HuH-7 (cell line): ENCODE measurements at regions not wholly inside any gene's neighbourhood (a gene's known extent, or its start where the extent isn't known, plus 50 kb on each side); places are given as distances from the start of the nearest gene placed in this dataset.

Experiments
- DNase-seq: peaks from one replicate; pipeline ENCODE4 v3.0.0; 2011; ENCODE audit warnings: low spot score

- DNase-seq: no peak
These were observed 91.4 kb downstream of the SUDS3 start for GRCh38 chr12:118467641-118468305.

- DNase-seq: no peak
These were observed 96.6 kb downstream of the SUDS3 start for GRCh38 chr12:118472940-118473339.

GRCh38 chr12:118480235-118480634 lies 103.9 kb downstream of the SUDS3 start:
- no peak for DNase-seq

GRCh38 chr12:118488034-118488433 lies 111.7 kb downstream of the SUDS3 start:
- DNase-seq: no peak

GRCh38 chr12:118493962-118494361 lies 117.6 kb downstream of the SUDS3 start:
- no peak for DNase-seq

- DNase-seq: no peak
These were observed 118.4 kb downstream of the SUDS3 start for GRCh38 chr12:118494776-118495175.

- DNase-seq: no peak
These were observed 118.9 kb downstream of the SUDS3 start for GRCh38 chr12:118495296-118495695.

GRCh38 chr12:118498171-118498570 lies 121.8 kb downstream of the SUDS3 start:
- no peak for DNase-seq

GRCh38 chr12:118500299-118500698 lies 123.9 kb downstream of the SUDS3 start:
- no peak for DNase-seq

- DNase-seq: no peak
These were observed 125.1 kb downstream of the SUDS3 start for GRCh38 chr12:118501489-118501888.

GRCh38 chr12:118503476-118503875 lies 127.1 kb downstream of the SUDS3 start:
- DNase-seq: no peak

GRCh38 chr12:118512669-118513068 lies 136.3 kb downstream of the SUDS3 start:
- no peak for DNase-seq

- no peak for DNase-seq
These were observed 137.3 kb downstream of the SUDS3 start for GRCh38 chr12:118513611-118514010.

GRCh38 chr12:118514297-118514696 lies 137.9 kb downstream of the SUDS3 start:
- DNase-seq: no peak

GRCh38 chr12:118520214-118521035 lies 144.1 kb downstream of the SUDS3 start:
- no peak for DNase-seq

- DNase-seq: no peak
These were observed 144.6 kb downstream of the SUDS3 start for GRCh38 chr12:118521036-118521370.

GRCh38 chr12:118524446-118524845 lies 148.1 kb downstream of the SUDS3 start:
- no peak for DNase-seq

GRCh38 chr12:118525216-118525615 lies 148.9 kb downstream of the SUDS3 start:
- no peak for DNase-seq

GRCh38 chr12:118526255-118527095 lies 150.1 kb downstream of the SUDS3 start:
- DNase-seq: no peak

GRCh38 chr12:118527310-118527709 lies 151.0 kb downstream of the SUDS3 start:
- no peak for DNase-seq

- DNase-seq: no peak
These were observed 152.3 kb downstream of the SUDS3 start for GRCh38 chr12:118528625-118529024.

GRCh38 chr12:118534003-118534402 lies 157.6 kb downstream of the SUDS3 start:
- DNase-seq: no peak
